Keratinocyte (primary cell): ENCODE measurements at regions not wholly inside any gene's neighbourhood (a gene's known extent, or its start where the extent isn't known, plus 50 kb on each side); places are given as distances from the start of the nearest gene placed in this dataset.

Experiments used
- DNase-seq: peaks from one replicate; pipeline ENCODE4 v3.0.0-alpha.2; 2011; ENCODE audit warnings: low read depth, missing footprints, low spot score
- FAIRE-seq: peaks from 2 replicates; lab custom pipeline; 2011; peaks lifted over from hg19 to GRCh38; lab: Jason Lieb, UNC
- H2AFZ ChIP-seq: 2 replicates; pipeline ENCODE4 v1.6.0; 2012; ENCODE audit warnings: low read length, control low read depth, inconsistent platforms; ENCODE audit not compliant: control insufficient read depth
- H3K27ac ChIP-seq: 2 replicates; pipeline ENCODE4 v1.5.1; 2011; ENCODE audit warnings: low read length; ENCODE audit not compliant: control insufficient read depth, insufficient read depth
- H3K27me3 ChIP-seq: 3 replicates; pipeline ENCODE4 v1.6.0; 2011; ENCODE audit warnings: low read length; ENCODE audit not compliant: control insufficient read depth, insufficient read depth; ENCODE audit errors: extremely low read depth
- H3K36me3 ChIP-seq, 2 experiments: 2 replicates in 1 of 2; 3 replicates in 1 of 2; pipeline ENCODE4 v1.5.1; 2011; ENCODE audit warnings: low read length in 2 of 2, mild to moderate bottlenecking in 1 of 2; ENCODE audit not compliant: control insufficient read depth in 2 of 2, insufficient read depth in 2 of 2; ENCODE audit errors: extremely low read depth in 1 of 2
- H3K4me1 ChIP-seq: 3 replicates; pipeline ENCODE4 v1.5.1; 2011; ENCODE audit warnings: low read length; ENCODE audit not compliant: control insufficient read depth, insufficient read depth; ENCODE audit errors: extremely low read depth
- H3K4me2 ChIP-seq: 3 replicates; pipeline ENCODE4 v1.6.0; 2011; ENCODE audit warnings: low read depth, low read length; ENCODE audit not compliant: control insufficient read depth, insufficient read depth; ENCODE audit errors: extremely low read depth
- H3K4me3 ChIP-seq, 3 experiments: fragments of 200-600 bp in 1 of 3; sonication (generic) in 1 of 3; 2 replicates in 2 of 3; 3 replicates in 1 of 3; pipeline ENCODE4 v1.5.1; 2011 to 2016; ENCODE audit warnings: low read length in 3 of 3, mild to moderate bottlenecking in 3 of 3, control low read depth in 2 of 3, inconsistent platforms in 1 of 3, low read depth in 1 of 3, mixed read lengths in 1 of 3, mixed run types in 1 of 3, moderate library complexity in 1 of 3; ENCODE audit not compliant: control insufficient read depth in 2 of 3, insufficient read depth in 2 of 3; ENCODE audit errors: extremely low read depth in 1 of 3
- H3K79me2 ChIP-seq: 2 replicates; pipeline ENCODE4 v1.6.0; 2012; ENCODE audit warnings: low read length; ENCODE audit not compliant: control insufficient read depth, insufficient read depth
- H3K9ac ChIP-seq: 3 replicates; pipeline ENCODE4 v1.6.0; 2011; ENCODE audit warnings: low read length; ENCODE audit not compliant: control insufficient read depth, insufficient read depth; ENCODE audit errors: extremely low read depth
- H3K9me1 ChIP-seq: 3 replicates; pipeline ENCODE4 v1.6.0; 2011; ENCODE audit warnings: low read length; ENCODE audit not compliant: control insufficient read depth, insufficient read depth; ENCODE audit errors: extremely low read depth
- H3K9me3 ChIP-seq: 2 replicates; pipeline ENCODE4 v1.5.1; 2012; ENCODE audit warnings: low read depth, low read length; ENCODE audit not compliant: control insufficient read depth
- H4K20me1 ChIP-seq: 3 replicates; pipeline ENCODE4 v1.6.0; 2011; ENCODE audit warnings: low read length; ENCODE audit not compliant: control insufficient read depth, insufficient read depth; ENCODE audit errors: extremely low read depth
- CTCF ChIP-seq, 3 experiments: IDR thresholded peaks in 1 of 3; conservative IDR thresholded peaks in 1 of 3; optimal IDR thresholded peaks in 1 of 3; 2 replicates in 2 of 3; 3 replicates in 1 of 3; pipeline versions ENCODE3 to v1.5.1; 2011; ENCODE audit warnings: low read length in 3 of 3, mild to moderate bottlenecking in 3 of 3, moderate library complexity in 2 of 3, control low read depth in 1 of 3, inconsistent platforms in 1 of 3; ENCODE audit not compliant: insufficient read depth in 2 of 3; ENCODE audit errors: extremely low read depth in 1 of 3
- EZH2 ChIP-seq: IDR thresholded peaks from one replicate; pipeline ENCODE4 v1.6.1; 2012; ENCODE audit warnings: inconsistent platforms, mild to moderate bottlenecking, low read length, moderate library complexity
- dilution Hi-C: fragments of 300-500 bp; cut with MboI; formaldehyde crosslinking; loops from one replicate; pipeline ENCODE4 v1.7.0; 2020; ENCODE audit warnings: low sequenced_read_pairs; ENCODE audit not compliant: extremely low pct_ligation_motif_present

GRCh38 chr5:2280318-2280717 lies 397.6 kb upstream of the IRX4 start:
- Histone ChIP-seq H3K27me3 (no peaks in the 10 kb centered on the region), H3K9me3 (peaks cover 8% of the 10 kb centered on the region), H3K4me3 (no peak overlapping the region), H4K20me1 (no peaks in the 10 kb centered on the region), H2AFZ (no peak overlapping the region), H3K9me1 (no peaks in the 10 kb centered on the region), H3K4me1 (no peaks in the 10 kb centered on the region), H3K4me2 (no peak overlapping the region), H3K36me3 (no peaks in the 10 kb centered on the region), H3K79me2 (no peaks in the 10 kb centered on the region), H3K27ac (no peak overlapping the region), H3K9ac (no peak overlapping the region)
- FAIRE-seq (no peak), DNase-seq (no peak)
- no peak for TF ChIP-seq CTCF (optimal IDR thresholded peaks at IDR 0.05 in 1 of 3, IDR thresholded peaks at IDR 0.05 in 1 of 3, conservative IDR thresholded peaks at IDR 0.05 in 1 of 3; ENCODE audit: extremely low read depth in 1 of 3, insufficient read depth in 2 of 3, low read length in 3 of 3)
- TF ChIP-seq EZH2 = no peak
- dilution Hi-C loops = no loop called here

- dilution Hi-C loops = no loop called here
Observed at GRCh38 chr5:2278825-2279456, 396.2 kb upstream of the IRX4 start.

More at GRCh38 chr5:2278825-2279456, 396.2 kb upstream of the IRX4 start:
- Histone ChIP-seq H3K36me3 (no peaks in the 10 kb centered on the region), H3K79me2 (no peaks in the 10 kb centered on the region), H3K4me1 (no peaks in the 10 kb centered on the region), H2AFZ (no peak overlapping the region), H3K4me2 (no peak overlapping the region), H3K9ac (no peak overlapping the region), H3K27ac (no peak overlapping the region), H3K4me3 (no peak overlapping the region), H3K9me3 (peaks cover 8% of the 10 kb centered on the region), H3K9me1 (no peaks in the 10 kb centered on the region), H3K27me3 (no peaks in the 10 kb centered on the region), H4K20me1 (no peaks in the 10 kb centered on the region)
- FAIRE-seq (no peak), DNase-seq (no peak)
- TF ChIP-seq EZH2 (no peak), CTCF (optimal IDR thresholded peaks at IDR 0.05 in 1 of 3, IDR thresholded peaks at IDR 0.05 in 1 of 3, conservative IDR thresholded peaks at IDR 0.05 in 1 of 3; ENCODE audit: extremely low read depth in 1 of 3, insufficient read depth in 2 of 3, low read length in 3 of 3) (no peak)
